HTR-8/SVneo (cell line): ENCODE measurements at regions not wholly inside any gene's neighbourhood (a gene's known extent, or its start where the extent isn't known, plus 50 kb on each side); places are given as distances from the start of the nearest gene placed in this dataset.
"Not testable (repeated sequence)": the region's sequence is repeated elsewhere in the genome, so short reads cannot be mapped to it uniquely, and the experiment has no call there.

Source experiments
- DNase-seq: peaks from one replicate; pipeline ENCODE4 v3.0.0; 2011; ENCODE audit warnings: low spot score, mixed read lengths; ENCODE audit not compliant: insufficient read length
- FAIRE-seq: peaks from 2 replicates; lab custom pipeline; 2011; peaks lifted over from hg19 to GRCh38; lab: Jason Lieb, UNC

DNA sequence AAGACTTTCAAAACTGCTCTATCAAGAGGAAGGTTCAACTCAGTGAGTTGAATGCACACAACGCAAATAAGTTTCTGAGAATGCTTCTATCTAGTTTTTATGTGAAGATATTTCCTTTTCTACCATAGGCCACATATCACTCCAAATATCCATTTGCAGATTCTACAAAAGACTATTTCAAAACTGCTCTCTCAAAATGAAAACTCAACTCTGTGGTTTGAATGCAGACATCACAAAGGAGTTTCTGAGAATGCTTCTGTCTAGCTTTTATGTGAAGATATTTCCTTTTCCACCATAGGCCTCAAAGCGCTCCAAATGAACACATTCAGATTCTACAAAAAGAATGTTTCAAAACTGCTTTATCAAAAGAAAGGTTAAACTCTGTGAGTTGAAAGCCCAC lies 1093.1 kb upstream of the DEFB115 start:
- not testable (repeated sequence) for DNase-seq, FAIRE-seq

GRCh38 chr20:30167540-30167939 lies 1089.9 kb upstream of the DEFB115 start:
- no peak for FAIRE-seq
- DNase-seq, result no peak

- DNase-seq (no peak), FAIRE-seq (no peak)
Measured at GRCh38 chr20:30168025-30168799, 1089.3 kb upstream of the DEFB115 start.

GRCh38 chr20:30168800-30169138 lies 1088.7 kb upstream of the DEFB115 start:
- FAIRE-seq, result no peak
- DNase-seq, result no peak

- FAIRE-seq (no peak), DNase-seq (no peak)
Measured at GRCh38 chr20:30175681-30176080, 1081.8 kb upstream of the DEFB115 start.

- not testable (repeated sequence) for FAIRE-seq, DNase-seq
Measured at GRCh38 chr20:30183124-30183523, 1074.3 kb upstream of the DEFB115 start.

DNA sequence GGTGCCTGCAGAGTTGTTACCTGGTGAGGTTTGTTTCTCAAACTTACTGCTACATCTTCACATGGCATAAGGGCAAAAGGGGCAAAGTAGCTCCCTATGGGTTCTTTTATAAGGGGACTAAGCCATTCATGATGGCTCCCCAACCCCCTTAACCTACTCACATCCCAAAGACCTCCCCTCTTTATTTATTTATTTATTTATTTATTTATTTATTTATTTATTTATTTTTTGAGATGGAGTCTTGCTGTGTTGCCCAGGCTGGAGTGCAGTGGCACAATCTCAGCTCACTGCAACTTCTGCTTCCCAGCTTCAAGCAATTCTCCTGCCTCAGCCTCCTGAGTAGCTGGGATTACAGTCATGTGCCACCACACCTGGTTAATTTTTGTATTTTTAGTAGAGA lies 1065.7 kb upstream of the DEFB115 start:
- not testable (repeated sequence) for DNase-seq, FAIRE-seq

GRCh38 chr20:30234477-30234876 lies 1023.0 kb upstream of the DEFB115 start:
- not testable (repeated sequence) for FAIRE-seq, DNase-seq

GRCh38 chr20:30275073-30275472 lies 982.4 kb upstream of the DEFB115 start:
- not testable (repeated sequence) for FAIRE-seq, DNase-seq

- FAIRE-seq, result no peak
Measured at GRCh38 chr20:30281584-30282197, 975.8 kb upstream of the DEFB115 start.

DNA sequence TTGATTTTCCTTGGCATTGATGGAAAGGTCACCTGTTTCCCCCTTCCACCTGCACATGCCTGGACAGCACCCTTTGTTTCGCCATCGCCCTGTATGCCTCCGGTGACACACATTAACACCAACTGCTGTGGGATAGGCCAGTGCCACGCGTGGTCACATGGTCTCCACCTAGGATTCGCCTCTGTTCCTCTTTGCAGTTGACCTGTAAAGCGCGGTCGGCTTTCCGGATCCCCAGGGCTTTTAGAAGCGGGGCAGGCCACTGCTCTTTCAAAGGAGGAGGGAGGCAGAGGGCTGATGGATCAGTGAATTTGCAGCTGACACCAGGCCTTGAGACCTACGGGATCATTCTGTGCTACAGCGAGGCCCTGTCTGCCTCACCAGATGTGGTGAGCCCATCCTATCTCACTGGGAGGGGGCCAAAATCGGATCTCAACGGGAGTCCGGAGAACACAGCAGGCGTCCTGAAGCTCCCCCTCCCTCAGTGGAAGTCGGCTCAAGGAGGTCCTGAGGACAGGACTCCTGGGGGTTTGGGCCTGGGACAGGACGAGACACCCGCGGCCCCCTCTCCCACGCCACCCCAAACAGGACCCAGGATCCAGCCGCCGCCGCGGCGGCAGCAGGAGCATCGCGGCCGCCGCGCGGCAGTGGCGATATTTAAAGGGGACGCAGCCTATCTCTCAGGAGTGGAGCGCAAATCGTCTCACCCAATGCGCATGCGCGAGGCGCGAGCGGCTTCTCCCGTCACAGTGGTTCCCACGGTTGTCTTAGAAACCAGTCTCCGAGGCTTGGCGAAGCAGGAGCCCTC lies 973.8 kb upstream of the DEFB115 start:
- peak; percentile 100 for FAIRE-seq
- DNase-seq, result not testable (repeated sequence)

More at GRCh38 chr20:30281584-30282197, 975.8 kb upstream of the DEFB115 start:
- no peak for DNase-seq

DNA sequence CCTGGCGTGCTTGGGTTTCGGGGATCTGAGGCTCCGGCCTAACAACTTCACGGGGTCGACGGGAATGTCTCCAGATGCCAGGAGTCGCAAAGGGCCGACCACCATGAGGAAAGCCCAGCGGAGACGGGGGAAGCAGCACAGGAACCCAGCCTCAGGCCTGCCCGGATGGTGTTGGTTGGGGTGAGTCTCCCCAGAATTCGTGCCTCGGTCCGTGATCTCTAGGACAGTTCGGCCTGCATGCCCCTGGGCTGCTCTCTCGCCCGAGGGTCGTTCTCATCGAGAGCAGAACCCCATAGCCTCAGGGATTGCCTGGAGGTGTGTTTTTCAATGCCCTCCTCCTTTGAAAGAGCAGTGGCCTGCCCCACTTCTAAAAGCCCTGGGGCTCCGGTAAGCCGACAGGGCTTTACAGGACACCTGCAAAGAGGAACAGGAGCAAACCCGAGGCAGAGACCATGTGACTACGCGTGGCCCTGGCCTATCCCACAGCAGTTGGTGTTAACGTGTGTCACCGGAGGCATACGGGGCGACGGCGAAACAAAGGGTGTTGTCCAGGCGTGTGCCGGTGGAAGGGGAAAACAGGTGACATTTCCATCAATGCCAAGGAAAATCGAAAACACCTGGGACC lies 973.1 kb upstream of the DEFB115 start:
- DNase-seq (no peak), FAIRE-seq (peak; percentile 86)

GRCh38 chr20:30285677-30286076 lies 971.8 kb upstream of the DEFB115 start:
- no peak for FAIRE-seq
- no peak for DNase-seq

GRCh38 chr20:30286157-30286556 lies 971.3 kb upstream of the DEFB115 start:
- FAIRE-seq, result no peak
- no peak for DNase-seq

DNA sequence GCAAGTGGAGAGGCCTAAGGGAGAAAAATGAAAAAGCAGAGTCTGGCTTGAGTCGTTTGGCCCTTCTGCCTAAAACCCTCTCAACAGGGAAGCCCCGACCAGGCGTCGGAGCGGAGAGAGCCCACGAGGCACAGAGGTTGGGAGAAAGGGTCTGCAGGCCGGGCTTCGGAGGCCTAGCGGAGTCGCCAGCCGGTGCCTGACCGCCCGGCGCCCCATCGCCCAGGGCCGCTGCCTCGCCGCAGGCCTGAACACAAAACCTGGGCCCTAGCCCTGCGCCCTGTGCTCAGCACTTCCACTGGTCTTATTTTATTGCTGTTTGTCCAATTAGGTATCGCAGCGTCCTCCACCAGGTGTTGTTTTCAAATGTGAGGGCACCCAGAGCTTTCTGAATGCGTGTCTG lies 970.0 kb upstream of the DEFB115 start:
- not testable (repeated sequence) for FAIRE-seq, DNase-seq

DNA sequence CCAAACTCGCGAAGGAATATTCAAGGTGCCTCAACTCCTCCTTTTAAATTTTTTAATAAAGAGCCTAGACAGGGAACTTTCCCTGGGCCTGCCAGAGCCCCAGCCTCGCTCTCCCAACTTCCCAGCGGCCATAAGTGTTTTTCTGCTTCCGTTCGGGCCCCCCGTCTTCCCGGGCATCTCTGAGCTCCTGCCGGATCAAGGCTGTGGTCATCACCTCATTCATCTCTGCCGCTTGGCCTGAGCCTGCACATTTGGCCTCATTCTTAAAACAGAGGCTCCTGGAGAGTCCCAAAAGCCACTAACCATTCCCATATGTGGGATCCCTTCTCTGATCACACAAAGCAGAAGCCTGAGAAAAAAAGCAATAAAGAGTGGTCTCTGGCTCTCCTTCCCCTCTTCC lies 969.1 kb upstream of the DEFB115 start:
- FAIRE-seq (no peak), DNase-seq (no peak)

- FAIRE-seq, DNase-seq: not testable (repeated sequence)
Measured at GRCh38 chr20:30289049-30289448, 968.4 kb upstream of the DEFB115 start.

GRCh38 chr20:30289711-30290141 lies 967.7 kb upstream of the DEFB115 start:
- FAIRE-seq, result not testable (repeated sequence)

DNA sequence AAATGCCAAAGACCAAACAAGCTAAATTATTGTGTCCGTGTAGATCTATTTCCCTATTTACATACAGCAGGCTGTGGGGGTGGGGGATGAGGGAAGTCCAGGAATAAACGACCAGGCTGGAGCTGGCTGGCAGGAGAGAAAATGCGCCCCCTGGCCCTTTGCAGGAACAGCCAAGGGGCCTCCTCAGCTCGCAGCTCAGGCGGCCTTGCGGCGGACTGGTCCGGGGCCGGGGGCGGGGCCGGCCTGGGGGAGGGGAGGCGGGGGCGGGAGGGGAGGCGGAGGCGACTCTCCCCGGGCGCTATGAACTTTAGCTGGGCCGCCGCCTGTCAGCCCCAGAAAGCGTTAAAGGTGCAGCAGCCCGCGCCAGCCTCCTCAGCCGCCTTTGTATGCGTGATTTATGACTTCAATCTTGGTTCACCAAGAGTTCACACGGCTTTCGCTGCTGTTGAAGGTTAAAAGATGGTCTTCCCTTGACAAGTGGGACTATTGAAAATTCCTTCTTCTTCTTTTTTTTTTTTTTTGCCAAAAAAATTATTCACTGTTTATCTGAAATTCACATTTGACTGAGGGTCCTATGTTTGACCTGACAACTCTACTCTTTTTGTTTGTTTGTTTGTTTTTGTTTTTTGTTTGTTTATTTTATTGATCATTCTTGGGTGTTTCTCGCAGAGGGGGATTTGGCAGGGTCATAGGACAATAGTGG lies 967.0 kb upstream of the DEFB115 start:
- DNase-seq, FAIRE-seq: not testable (repeated sequence)

More at GRCh38 chr20:30289711-30290141, 967.7 kb upstream of the DEFB115 start:
- not testable (repeated sequence) for DNase-seq

DNA sequence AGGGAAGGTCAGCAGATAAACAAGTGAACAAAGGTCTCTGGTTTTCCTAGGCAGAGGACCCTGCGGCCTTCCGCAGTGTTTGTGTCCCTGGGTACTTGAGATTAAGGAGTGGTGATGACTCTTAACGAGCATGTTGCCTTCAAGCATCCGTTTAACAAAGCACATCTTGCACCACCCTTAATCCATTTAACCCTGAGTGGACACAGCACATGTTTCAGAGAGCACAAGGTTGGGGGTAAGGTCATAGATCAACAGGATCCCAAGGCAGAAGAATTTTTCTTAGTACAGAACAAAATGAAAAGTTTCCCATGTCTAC lies 966.4 kb upstream of the DEFB115 start:
- FAIRE-seq, DNase-seq: not testable (repeated sequence)
